ENCODE measurements at regions not wholly inside any gene's neighbourhood (a gene's known extent, or its start where the extent isn't known, plus 50 kb on each side); places are given as distances from the start of the nearest gene placed in this dataset.

DNA sequence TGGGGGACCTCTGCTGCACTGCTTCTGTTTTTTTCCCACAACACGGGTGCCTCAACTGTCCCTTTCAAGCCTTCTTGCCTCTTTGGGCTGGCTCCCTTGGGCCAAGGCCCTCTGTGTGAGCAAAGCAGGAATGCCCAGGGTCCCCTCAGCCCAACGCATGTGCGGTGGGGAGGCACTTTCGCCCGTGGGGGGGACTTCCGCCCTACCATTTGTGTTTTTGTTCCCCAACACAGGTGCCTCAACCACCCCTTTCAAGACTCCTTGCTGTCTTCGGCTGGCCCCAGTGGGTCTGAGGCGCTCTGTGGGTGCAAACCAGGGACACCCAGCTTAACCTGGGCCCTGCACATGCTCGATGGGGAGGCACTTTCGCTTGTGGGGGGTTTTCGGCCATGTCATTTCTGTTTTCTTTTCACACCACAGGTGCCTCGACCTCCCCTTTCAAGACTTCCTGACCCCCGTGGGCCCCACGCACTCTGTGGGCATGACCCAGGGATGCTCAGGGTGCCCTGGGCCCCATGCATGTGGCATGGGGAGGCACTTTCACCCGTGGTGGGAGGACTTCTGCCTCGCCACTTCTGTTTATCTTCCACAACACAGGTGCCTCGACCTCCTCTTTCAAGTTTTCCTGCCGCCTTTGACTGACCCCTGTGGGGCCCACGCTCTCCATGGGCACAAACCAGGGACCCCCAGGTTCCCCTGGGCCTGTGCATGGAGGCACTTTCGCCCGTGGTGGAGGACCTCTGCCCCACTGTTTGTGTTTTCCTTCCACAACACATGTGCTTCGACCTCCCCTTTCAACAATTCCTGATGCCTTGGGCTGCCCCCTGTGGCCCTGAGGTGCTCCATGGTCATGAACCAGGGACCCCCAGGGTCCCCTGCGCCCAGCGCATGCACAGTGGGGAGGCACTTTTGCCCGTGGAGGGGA is 365.7 kb downstream of the ALG10 start:
- Mint-ChIP-seq H3K4me3 (no peak overlapping the region), H3K27me3 (ENCODE audit: low read depth) (peaks cover 3% of the 10 kb centered on the region), H3K9me3 (peaks cover 38% of the 10 kb centered on the region), H3K36me3 (ENCODE audit: low read depth) (no peaks in the 10 kb centered on the region), H3K27ac (no peak overlapping the region), H3K4me1 (no peaks in the 10 kb centered on the region)
- TF ChIP-seq, protein P1, sequence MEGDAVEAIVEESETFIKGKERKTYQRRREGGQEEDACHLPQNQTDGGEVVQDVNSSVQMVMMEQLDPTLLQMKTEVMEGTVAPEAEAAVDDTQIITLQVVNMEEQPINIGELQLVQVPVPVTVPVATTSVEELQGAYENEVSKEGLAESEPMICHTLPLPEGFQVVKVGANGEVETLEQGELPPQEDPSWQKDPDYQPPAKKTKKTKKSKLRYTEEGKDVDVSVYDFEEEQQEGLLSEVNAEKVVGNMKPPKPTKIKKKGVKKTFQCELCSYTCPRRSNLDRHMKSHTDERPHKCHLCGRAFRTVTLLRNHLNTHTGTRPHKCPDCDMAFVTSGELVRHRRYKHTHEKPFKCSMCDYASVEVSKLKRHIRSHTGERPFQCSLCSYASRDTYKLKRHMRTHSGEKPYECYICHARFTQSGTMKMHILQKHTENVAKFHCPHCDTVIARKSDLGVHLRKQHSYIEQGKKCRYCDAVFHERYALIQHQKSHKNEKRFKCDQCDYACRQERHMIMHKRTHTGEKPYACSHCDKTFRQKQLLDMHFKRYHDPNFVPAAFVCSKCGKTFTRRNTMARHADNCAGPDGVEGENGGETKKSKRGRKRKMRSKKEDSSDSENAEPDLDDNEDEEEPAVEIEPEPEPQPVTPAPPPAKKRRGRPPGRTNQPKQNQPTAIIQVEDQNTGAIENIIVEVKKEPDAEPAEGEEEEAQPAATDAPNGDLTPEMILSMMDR (IDR thresholded peaks at IDR 0.05; ENCODE audit: unreplicated experiment in 3 of 3) = no peak

DNA sequence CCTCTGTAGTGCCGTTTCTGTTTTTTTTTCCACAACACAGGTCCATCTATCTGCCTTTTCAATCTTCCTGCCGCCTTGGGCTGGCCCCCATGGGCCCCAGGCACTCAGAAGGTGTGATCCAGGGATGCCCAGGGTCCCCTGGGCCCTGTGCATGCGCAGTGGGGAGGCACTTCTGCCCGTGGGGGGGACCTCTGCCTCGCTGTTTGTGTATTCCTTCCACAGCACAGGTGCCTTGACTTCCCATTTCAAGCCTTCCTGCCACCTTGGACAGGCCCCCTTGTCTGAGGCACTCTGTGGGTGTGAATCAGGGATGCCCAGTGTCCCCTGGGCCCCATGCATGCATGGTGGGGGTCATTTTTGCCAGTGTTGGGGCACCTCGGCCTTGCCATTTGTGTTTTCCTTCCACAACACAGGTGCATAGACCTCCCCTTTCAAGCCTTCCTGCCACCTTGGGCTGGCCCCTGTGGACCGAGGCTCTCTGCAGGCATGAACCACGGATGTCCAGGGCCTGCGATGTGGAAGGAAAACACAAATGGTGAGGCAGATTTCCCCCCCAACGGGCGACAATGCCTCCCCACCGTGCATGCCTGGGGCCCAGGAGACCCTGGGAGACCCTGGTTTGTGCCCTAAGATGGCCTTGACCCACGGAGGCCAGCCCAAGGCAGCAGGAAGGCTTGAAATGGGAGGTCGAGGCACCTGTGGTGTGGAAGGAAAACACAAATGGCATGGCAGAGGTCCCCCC is 366.5 kb downstream of the ALG10 start:
- Mint-ChIP-seq H3K27me3 (ENCODE audit: low read depth) (peaks cover 3% of the 10 kb centered on the region), H3K9me3 (peaks cover 41% of the 10 kb centered on the region), H3K4me3 (no peak overlapping the region), H3K4me1 (no peaks in the 10 kb centered on the region), H3K36me3 (ENCODE audit: low read depth) (no peaks in the 10 kb centered on the region), H3K27ac (no peak overlapping the region)
- TF ChIP-seq, protein P1 (IDR thresholded peaks at IDR 0.05; ENCODE audit: unreplicated experiment in 3 of 3) = no peak

DNA sequence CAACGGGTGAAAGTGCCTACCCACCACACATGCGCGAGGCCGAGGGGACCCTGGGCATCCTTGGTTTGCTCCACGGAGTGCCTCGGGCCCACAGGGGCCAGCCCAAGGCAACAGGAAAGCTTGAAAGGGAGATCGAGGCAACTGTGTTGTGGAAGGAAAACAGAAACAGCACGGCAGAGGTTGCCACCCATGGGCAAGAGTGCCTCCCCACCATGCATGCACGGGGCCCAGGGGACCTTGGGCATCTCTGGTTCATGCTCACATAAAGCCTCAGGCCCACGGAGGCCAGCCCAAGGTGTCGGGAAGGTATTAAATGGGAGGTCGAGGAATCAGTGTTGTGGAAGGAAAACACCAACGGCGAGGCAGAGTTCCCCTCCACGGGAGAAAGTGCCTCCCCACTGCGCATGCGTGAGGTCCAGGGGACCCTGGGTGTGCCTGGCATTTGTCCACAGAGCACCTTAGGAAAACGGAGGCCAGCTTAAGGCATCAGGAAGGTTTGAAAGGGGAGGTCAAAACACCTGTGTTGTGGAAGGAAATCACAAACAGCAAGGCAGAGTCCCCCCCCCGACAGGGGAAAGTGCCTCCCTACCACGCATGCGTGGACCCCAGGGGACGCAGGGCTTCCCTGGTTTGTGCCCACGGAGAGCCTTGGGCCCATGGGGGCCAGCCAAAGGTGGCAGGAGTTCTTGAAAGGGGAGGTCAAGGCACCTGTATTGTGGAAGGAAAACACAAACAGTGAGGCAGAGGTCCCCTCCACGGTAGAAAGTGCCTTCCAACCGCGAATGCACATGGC is 367.3 kb downstream of the ALG10 start:
- TF ChIP-seq, protein P1 (IDR thresholded peaks at IDR 0.05; ENCODE audit: unreplicated experiment in 3 of 3) = no peak
- Mint-ChIP-seq H3K9me3 (peaks cover 46% of the 10 kb centered on the region), H3K36me3 (ENCODE audit: low read depth) (no peaks in the 10 kb centered on the region), H3K4me1 (no peaks in the 10 kb centered on the region), H3K4me3 (no peak overlapping the region), H3K27me3 (ENCODE audit: low read depth) (peaks cover 3% of the 10 kb centered on the region), H3K27ac (no peak overlapping the region)

GRCh38 chr12:34390171-34390841 is 368.0 kb downstream of the ALG10 start:
- peaks cover 42% of the 10 kb centered on the region for H3K9me3 Mint-ChIP-seq
- H3K27me3 Mint-ChIP-seq (ENCODE audit: low read depth) = peaks cover 3% of the 10 kb centered on the region
- TF ChIP-seq, protein P1 (IDR thresholded peaks at IDR 0.05; ENCODE audit: unreplicated experiment in 3 of 3) = no peak
- no peak overlapping the region for H3K4me3 Mint-ChIP-seq
- no peaks in the 10 kb centered on the region for H3K36me3 Mint-ChIP-seq (ENCODE audit: low read depth)
- no peak overlapping the region for H3K27ac Mint-ChIP-seq
- no peaks in the 10 kb centered on the region for H3K4me1 Mint-ChIP-seq

- Mint-ChIP-seq H3K4me3 (no peak overlapping the region), H3K27ac (no peak overlapping the region), H3K4me1 (no peaks in the 10 kb centered on the region), H3K36me3 (ENCODE audit: low read depth) (no peaks in the 10 kb centered on the region), H3K27me3 (ENCODE audit: low read depth) (peaks cover 3% of the 10 kb centered on the region), H3K9me3 (peaks cover 42% of the 10 kb centered on the region)
- TF ChIP-seq, protein P1 (IDR thresholded peaks at IDR 0.05; ENCODE audit: unreplicated experiment in 3 of 3) = no peak
Observed at GRCh38 chr12:34390846-34391700, 368.8 kb downstream of the ALG10 start.

All from nephron (organoid).